OCI-LY3 (cell line): ENCODE measurements at regions not wholly inside any gene's neighbourhood (a gene's known extent, or its start where the extent isn't known, plus 50 kb on each side); places are given as distances from the start of the nearest gene placed in this dataset.

Source experiments
- H2AFZ ChIP-seq: fragments of 200-600, 300-600 bp; shearing (Covaris generic); 2 replicates; pipeline ENCODE4 v1.6.0; 2014; ENCODE audit warnings: antibody characterized with exemption, low read depth, low read length
- H3K27ac ChIP-seq: fragments of 200-600, 300-600 bp; sonication (generic); 2 replicates; pipeline ENCODE4 v1.5.1; 2014; ENCODE audit warnings: mild to moderate bottlenecking, low read length, moderate library complexity, mixed read lengths
- H3K27me3 ChIP-seq: fragments of 200-600, 300-600 bp; sonication (generic); 2 replicates; pipeline ENCODE4 v1.6.1; 2014; ENCODE audit warnings: low read depth, low read length, mixed read lengths
- H3K36me3 ChIP-seq: fragments of 200-600, 300-600 bp; sonication (generic); replicated peaks from 2 replicates; pipeline ENCODE3; 2014; ENCODE audit warnings: low read depth, low read length, mixed read lengths
- H3K4me1 ChIP-seq: fragments of 300-600, 200-600 bp; sonication (generic); 2 replicates; pipeline ENCODE4 v1.6.1; 2014; ENCODE audit warnings: low read length, mixed read lengths
- H3K4me2 ChIP-seq: fragments of 200-600, 300-600 bp; sonication (generic); 2 replicates; pipeline ENCODE4 v1.6.1; 2014; ENCODE audit warnings: low read length, mixed read lengths
- H3K4me3 ChIP-seq: fragments of 300-600, 200-600 bp; sonication (generic); 2 replicates; pipeline ENCODE4 v1.5.1; 2014; ENCODE audit warnings: antibody characterized with exemption, mild to moderate bottlenecking, low read length, moderate library complexity
- H3K79me2 ChIP-seq: fragments of 300-600, 200-600 bp; shearing (Covaris generic); 2 replicates; pipeline ENCODE4 v1.6.1; 2014; ENCODE audit warnings: mild to moderate bottlenecking, low read length, mixed read lengths
- H3K9ac ChIP-seq: fragments of 300-600, 200-600 bp; shearing (Covaris generic); 2 replicates; pipeline ENCODE4 v1.6.0; 2014; ENCODE audit warnings: mild to moderate bottlenecking, low read length, moderate library complexity
- H3K9me3 ChIP-seq: fragments of 200-600, 300-600 bp; shearing (Covaris generic); 2 replicates; pipeline ENCODE4 v1.6.1; 2014; ENCODE audit warnings: low read length, mixed read lengths; ENCODE audit not compliant: insufficient read depth
- H4K20me1 ChIP-seq: fragments of 200-600, 300-600 bp; sonication (generic); 2 replicates; pipeline ENCODE4 v1.6.1; 2016; ENCODE audit warnings: low read length, mixed read lengths; ENCODE audit not compliant: insufficient read depth
- CTCF ChIP-seq: fragments of 200-600, 300-600 bp; sonication (generic); IDR thresholded peaks from 2 replicates; pipeline ENCODE4 v1.5.1; 2014; ENCODE audit warnings: antibody characterized with exemption, low read length, low read depth
- EZH2phosphoT487 ChIP-seq: fragments of 200-600 bp; shearing (Covaris generic); IDR thresholded peaks from 2 replicates; pipeline ENCODE4 v1.6.1; 2018; ENCODE audit warnings: antibody characterized with exemption, mixed run types, low read depth

- Histone ChIP-seq H3K27me3 (no peaks in the 10 kb centered on the region), H3K4me3 (no peak overlapping the region), H3K36me3 (no peaks in the 10 kb centered on the region), H3K27ac (no peak overlapping the region), H3K4me2 (peak overlapping the region; percentile 44), H3K79me2 (no peaks in the 10 kb centered on the region), H2AFZ (peak overlapping the region; percentile 67), H3K9me3 (no peaks in the 10 kb centered on the region), H3K4me1 (peaks cover 27% of the 10 kb centered on the region), H3K9ac (no peak overlapping the region), H4K20me1 (no peaks in the 10 kb centered on the region)
- TF ChIP-seq EZH2phosphoT487 (no peak), CTCF (peak; percentile 84)
Measured at GRCh38 chr3:177777699-177778098, 580.4 kb upstream of the TBL1XR1 start.

- H3K9ac ChIP-seq = no peak overlapping the region
- no peaks in the 10 kb centered on the region for H3K79me2 ChIP-seq
- H4K20me1 ChIP-seq = no peaks in the 10 kb centered on the region
- H2AFZ ChIP-seq = no peak overlapping the region
- no peak overlapping the region for H3K27ac ChIP-seq
- no peak for TF ChIP-seq CTCF
- H3K27me3 ChIP-seq = no peaks in the 10 kb centered on the region
- no peaks in the 10 kb centered on the region for H3K36me3 ChIP-seq
- peaks cover 18% of the 10 kb centered on the region for H3K4me1 ChIP-seq
- H3K4me3 ChIP-seq = no peak overlapping the region
- H3K9me3 ChIP-seq = no peaks in the 10 kb centered on the region
- no peak overlapping the region for H3K4me2 ChIP-seq
Measured at GRCh38 chr3:177778633-177779032, 581.4 kb upstream of the TBL1XR1 start.

GRCh38 chr3:177781686-177782161, 584.4 kb upstream of the TBL1XR1 start:
- H3K27ac ChIP-seq = no peak overlapping the region
- no peak overlapping the region for H3K4me3 ChIP-seq
- TF ChIP-seq CTCF = no peak
- H2AFZ ChIP-seq = no peak overlapping the region
- H3K79me2 ChIP-seq = no peaks in the 10 kb centered on the region
- no peak overlapping the region for H3K4me2 ChIP-seq
- H3K27me3 ChIP-seq = no peaks in the 10 kb centered on the region
- H3K4me1 ChIP-seq = peaks cover 11% of the 10 kb centered on the region
- H3K36me3 ChIP-seq = no peaks in the 10 kb centered on the region
- no peaks in the 10 kb centered on the region for H3K9me3 ChIP-seq
- H4K20me1 ChIP-seq = no peaks in the 10 kb centered on the region
- H3K9ac ChIP-seq = no peak overlapping the region

GRCh38 chr3:177783338-177783737, 586.1 kb upstream of the TBL1XR1 start:
- H3K36me3 ChIP-seq = no peaks in the 10 kb centered on the region
- no peaks in the 10 kb centered on the region for H3K79me2 ChIP-seq
- H2AFZ ChIP-seq = no peak overlapping the region
- H3K4me1 ChIP-seq = peaks cover 16% of the 10 kb centered on the region
- no peak overlapping the region for H3K4me3 ChIP-seq
- no peak overlapping the region for H3K4me2 ChIP-seq
- H3K27me3 ChIP-seq = no peaks in the 10 kb centered on the region
- H3K9ac ChIP-seq = no peak overlapping the region
- no peak overlapping the region for H3K27ac ChIP-seq
- no peaks in the 10 kb centered on the region for H4K20me1 ChIP-seq
- no peak for TF ChIP-seq CTCF
- no peak for TF ChIP-seq EZH2phosphoT487
- no peaks in the 10 kb centered on the region for H3K9me3 ChIP-seq
